IgD-negative memory B cell (primary cell): ENCODE measurements at regions not wholly inside any gene's neighbourhood (a gene's known extent, or its start where the extent isn't known, plus 50 kb on each side); places are given as distances from the start of the nearest gene placed in this dataset.

ENCODE experiments used
- H3K27ac Mint-ChIP-seq, 3 donors: one replicate each; pipeline ENCODE4 v1.8.0; 2020 to 2022; ENCODE audit warnings: mild to moderate bottlenecking in 3 of 3, mixed read lengths in 3 of 3, moderate library complexity in 1 of 3
- H3K27me3 Mint-ChIP-seq: one replicate; pipeline ENCODE4 v1.8.0; 2021; ENCODE audit warnings: mixed read lengths
- H3K36me3 Mint-ChIP-seq: one replicate; pipeline ENCODE4 v1.8.0; 2020; ENCODE audit warnings: mild to moderate bottlenecking, mixed read lengths
- H3K4me1 Mint-ChIP-seq, 3 donors: one replicate each; pipeline ENCODE4 v1.8.0; 2020 to 2022; ENCODE audit warnings: mixed read lengths in 3 of 3, mild to moderate bottlenecking in 1 of 3
- H3K4me3 Mint-ChIP-seq, 4 donors: one replicate each; pipeline ENCODE4 v1.8.0; 2020 to 2022; ENCODE audit warnings: mild to moderate bottlenecking in 4 of 4, mixed read lengths in 4 of 4, moderate library complexity in 3 of 4
- H3K9me3 Mint-ChIP-seq, 3 donors: one replicate each; pipeline ENCODE4 v1.8.0; 2020 to 2021; ENCODE audit warnings: mixed read lengths in 3 of 3, mild to moderate bottlenecking in 1 of 3

GRCh38 chr9:86843206-86843605 is 104.1 kb downstream of the GAS1 start:
- no peak overlapping the region for H3K27ac Mint-ChIP-seq

GRCh38 chr9:86842573-86842972 is 104.7 kb downstream of the GAS1 start:
- no peak overlapping the region for H3K27ac Mint-ChIP-seq
- no peaks in the 10 kb centered on the region for H3K9me3 Mint-ChIP-seq
- H3K4me1 Mint-ChIP-seq: no peaks in the 10 kb centered on the region
- H3K27me3 Mint-ChIP-seq: peaks cover 4% of the 10 kb centered on the region
- H3K4me3 Mint-ChIP-seq: peak overlapping the region in 1 of 4 donors; percentile 18
- no peaks in the 10 kb centered on the region for H3K36me3 Mint-ChIP-seq

More at GRCh38 chr9:86843206-86843605, 104.1 kb downstream of the GAS1 start:
- H3K4me1 Mint-ChIP-seq: no peaks in the 10 kb centered on the region
- H3K27me3 Mint-ChIP-seq: peaks cover 4% of the 10 kb centered on the region
- no peaks in the 10 kb centered on the region for H3K9me3 Mint-ChIP-seq
- H3K36me3 Mint-ChIP-seq: no peaks in the 10 kb centered on the region
- no peak overlapping the region for H3K4me3 Mint-ChIP-seq

- no peak overlapping the region for H3K4me3 Mint-ChIP-seq
These were observed 107.8 kb downstream of the GAS1 start for GRCh38 chr9:86839522-86839921.

GRCh38 chr9:86838519-86839497 is 108.5 kb downstream of the GAS1 start:
- Mint-ChIP-seq H3K36me3 (no peaks in the 10 kb centered on the region), H3K9me3 (no peaks in the 10 kb centered on the region), H3K4me1 (no peaks in the 10 kb centered on the region), H3K27me3 (peaks cover 5% of the 10 kb centered on the region), H3K27ac (peak overlapping the region in 1 of 3 donors; percentile 20), H3K4me3 (no peak overlapping the region)

More at GRCh38 chr9:86839522-86839921, 107.8 kb downstream of the GAS1 start:
- no peaks in the 10 kb centered on the region for H3K36me3 Mint-ChIP-seq
- no peak overlapping the region for H3K27ac Mint-ChIP-seq
- H3K27me3 Mint-ChIP-seq: peaks cover 5% of the 10 kb centered on the region
- no peaks in the 10 kb centered on the region for H3K9me3 Mint-ChIP-seq
- H3K4me1 Mint-ChIP-seq: no peaks in the 10 kb centered on the region

GRCh38 chr9:86837345-86837744 is 110.0 kb downstream of the GAS1 start:
- no peak overlapping the region for H3K4me3 Mint-ChIP-seq
- no peaks in the 10 kb centered on the region for H3K36me3 Mint-ChIP-seq
- no peaks in the 10 kb centered on the region for H3K9me3 Mint-ChIP-seq
- no peak overlapping the region for H3K27ac Mint-ChIP-seq
- peaks cover 5% of the 10 kb centered on the region for H3K27me3 Mint-ChIP-seq
- no peaks in the 10 kb centered on the region for H3K4me1 Mint-ChIP-seq

GRCh38 chr9:86836797-86837196 is 110.5 kb downstream of the GAS1 start:
- H3K9me3 Mint-ChIP-seq: no peaks in the 10 kb centered on the region

GRCh38 chr9:86836266-86836665 is 111.0 kb downstream of the GAS1 start:
- Mint-ChIP-seq H3K4me3 (no peak overlapping the region), H3K27me3 (peaks cover 7% of the 10 kb centered on the region), H3K27ac (no peak overlapping the region), H3K36me3 (no peaks in the 10 kb centered on the region), H3K4me1 (no peaks in the 10 kb centered on the region), H3K9me3 (no peaks in the 10 kb centered on the region)

More at GRCh38 chr9:86836797-86837196, 110.5 kb downstream of the GAS1 start:
- no peak overlapping the region for H3K27ac Mint-ChIP-seq
- no peaks in the 10 kb centered on the region for H3K36me3 Mint-ChIP-seq
- H3K4me3 Mint-ChIP-seq: no peak overlapping the region
- peaks cover 7% of the 10 kb centered on the region for H3K27me3 Mint-ChIP-seq
- H3K4me1 Mint-ChIP-seq: no peaks in the 10 kb centered on the region

GRCh38 chr9:86830356-86830755 is 117.0 kb downstream of the GAS1 start:
- Mint-ChIP-seq H3K27me3 (peaks cover 5% of the 10 kb centered on the region), H3K27ac (no peak overlapping the region)

GRCh38 chr9:86829496-86830046 is 117.7 kb downstream of the GAS1 start:
- Mint-ChIP-seq H3K36me3 (no peaks in the 10 kb centered on the region), H3K27ac (no peak overlapping the region), H3K4me1 (peaks cover 0 to 1% (median 0%) of the 10 kb centered on the region in 3 donors), H3K9me3 (peaks cover 1 to 9% (median 3%) of the 10 kb centered on the region in 3 donors), H3K27me3 (peaks cover 5% of the 10 kb centered on the region), H3K4me3 (no peak overlapping the region)

More at GRCh38 chr9:86830356-86830755, 117.0 kb downstream of the GAS1 start:
- Mint-ChIP-seq H3K36me3 (no peaks in the 10 kb centered on the region), H3K4me3 (no peak overlapping the region), H3K9me3 (peaks cover 0 to 2% (median 1%) of the 10 kb centered on the region in 3 donors), H3K4me1 (peaks cover 0 to 1% (median 0%) of the 10 kb centered on the region in 3 donors)

- Mint-ChIP-seq H3K4me3 (no peak overlapping the region), H3K9me3 (peaks cover 1 to 9% (median 3%) of the 10 kb centered on the region in 3 donors), H3K27ac (no peak overlapping the region), H3K27me3 (peaks cover 5% of the 10 kb centered on the region), H3K36me3 (no peaks in the 10 kb centered on the region), H3K4me1 (peaks cover 0 to 1% (median 0%) of the 10 kb centered on the region in 3 donors)
These were observed 118.7 kb downstream of the GAS1 start for GRCh38 chr9:86828631-86829030.

- Mint-ChIP-seq H3K4me3 (no peak overlapping the region), H3K27me3 (peaks cover 5% of the 10 kb centered on the region), H3K36me3 (no peaks in the 10 kb centered on the region)
These were observed 119.4 kb downstream of the GAS1 start for GRCh38 chr9:86827893-86828292.

GRCh38 chr9:86825299-86825698 is 122.0 kb downstream of the GAS1 start:
- Mint-ChIP-seq H3K4me1 (peaks cover 0 to 1% (median 0%) of the 10 kb centered on the region in 3 donors), H3K27me3 (peaks cover 4% of the 10 kb centered on the region), H3K9me3 (peaks cover 3 to 9% (median 5%) of the 10 kb centered on the region in 3 donors), H3K4me3 (no peak overlapping the region), H3K27ac (no peak overlapping the region), H3K36me3 (no peaks in the 10 kb centered on the region)

More at GRCh38 chr9:86827893-86828292, 119.4 kb downstream of the GAS1 start:
- Mint-ChIP-seq H3K27ac (no peak overlapping the region), H3K9me3 (peaks cover 1 to 9% (median 3%) of the 10 kb centered on the region in 3 donors), H3K4me1 (peaks cover 0 to 1% (median 0%) of the 10 kb centered on the region in 3 donors)

- H3K4me1 Mint-ChIP-seq: no peaks in the 10 kb centered on the region
These were observed 125.1 kb downstream of the GAS1 start for GRCh38 chr9:86822006-86822801.

GRCh38 chr9:86821006-86821845 is 126.1 kb downstream of the GAS1 start:
- Mint-ChIP-seq H3K4me1 (no peaks in the 10 kb centered on the region), H3K36me3 (no peaks in the 10 kb centered on the region)

More at GRCh38 chr9:86822006-86822801, 125.1 kb downstream of the GAS1 start:
- Mint-ChIP-seq H3K27ac (peak overlapping the region in 1 of 3 donors; percentile 33), H3K27me3 (peaks cover 4% of the 10 kb centered on the region), H3K36me3 (no peaks in the 10 kb centered on the region), H3K4me3 (no peak overlapping the region), H3K9me3 (peaks cover 5 to 9% (median 6%) of the 10 kb centered on the region in 3 donors)

More at GRCh38 chr9:86821006-86821845, 126.1 kb downstream of the GAS1 start:
- Mint-ChIP-seq H3K9me3 (peaks cover 5 to 9% (median 6%) of the 10 kb centered on the region in 3 donors), H3K27ac (no peak overlapping the region), H3K4me3 (no peak overlapping the region), H3K27me3 (peaks cover 2% of the 10 kb centered on the region)
